ENCODE measurements at regions not wholly inside any gene's neighbourhood (a gene's known extent, or its start where the extent isn't known, plus 50 kb on each side); places are given as distances from the start of the nearest gene placed in this dataset.

DNA sequence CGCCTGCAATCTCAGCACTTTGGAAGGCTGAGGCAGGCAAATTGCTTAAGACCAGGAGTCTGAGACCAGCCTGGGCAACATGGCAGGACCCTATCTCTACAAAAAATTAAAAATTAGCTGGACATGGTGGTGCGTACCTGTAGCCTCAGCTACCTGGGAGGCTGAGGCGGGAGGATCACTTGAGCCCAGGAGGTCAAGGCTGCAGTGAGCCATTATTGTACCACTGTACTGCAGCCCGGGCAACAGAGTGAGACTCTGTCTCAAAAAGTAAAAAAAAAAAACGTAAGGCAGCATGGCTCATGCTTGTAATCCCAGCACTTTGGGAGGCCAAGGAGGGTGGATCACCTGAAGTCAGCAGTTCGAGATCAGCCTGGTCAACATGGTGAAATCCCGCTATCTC lies 263.6 kb downstream of the PARN start:
- DNase-seq (no peak), FAIRE-seq (no peak)
- Histone ChIP-seq H3K27ac (ENCODE audit: low read depth in 2 of 2, low read length in 2 of 2) (no peak overlapping the region), H3K27me3 (ENCODE audit: control insufficient read depth, insufficient read depth, low read length) (no peaks in the 10 kb centered on the region), H3K36me3 (ENCODE audit: control insufficient read depth in 2 of 3, insufficient read depth in 3 of 3, low read length in 3 of 3) (no peaks in the 10 kb centered on the region), H3K4me3 (ENCODE audit: low read length in 3 of 3) (no peak overlapping the region), H3K4me1 (ENCODE audit: control insufficient read depth in 2 of 3, insufficient read depth in 2 of 3, low read depth in 1 of 3, low read length in 3 of 3) (peaks cover 0 to 5% (median 0%) of the 10 kb centered on the region in 3 donors), H3K9me3 (ENCODE audit: control insufficient read depth in 2 of 3, insufficient read depth in 1 of 3, low read length in 3 of 3) (no peaks in the 10 kb centered on the region), H3K9ac (ENCODE audit: low read length in 3 of 3) (no peak overlapping the region)
- intact Hi-C loops (cut with DNase I): no loop called here
- no peak for TF ChIP-seq CTCF (IDR thresholded peaks at IDR 0.05; ENCODE audit: borderline replicate concordance, extremely low read depth, insufficient read depth)

GRCh38 chr16:14365200-14365851 lies 264.7 kb downstream of the PARN start:
- Histone ChIP-seq H3K4me3 (ENCODE audit: low read length in 3 of 3) (no peak overlapping the region), H3K27ac (ENCODE audit: low read depth in 2 of 2, low read length in 2 of 2) (no peak overlapping the region), H3K27me3 (ENCODE audit: control insufficient read depth, insufficient read depth, low read length) (no peaks in the 10 kb centered on the region), H3K9ac (ENCODE audit: low read length in 3 of 3) (no peak overlapping the region), H3K36me3 (ENCODE audit: control insufficient read depth in 2 of 3, insufficient read depth in 3 of 3, low read length in 3 of 3) (no peaks in the 10 kb centered on the region), H3K9me3 (ENCODE audit: control insufficient read depth in 2 of 3, insufficient read depth in 1 of 3, low read length in 3 of 3) (no peaks in the 10 kb centered on the region), H3K4me1 (ENCODE audit: control insufficient read depth in 2 of 3, insufficient read depth in 2 of 3, low read depth in 1 of 3, low read length in 3 of 3) (peaks cover 0 to 5% (median 0%) of the 10 kb centered on the region in 3 donors)
- TF ChIP-seq CTCF (IDR thresholded peaks at IDR 0.05; ENCODE audit: borderline replicate concordance, extremely low read depth, insufficient read depth): no peak
- no peak for DNase-seq
- intact Hi-C loops (cut with DNase I): no loop called here
- FAIRE-seq: no peak

DNA sequence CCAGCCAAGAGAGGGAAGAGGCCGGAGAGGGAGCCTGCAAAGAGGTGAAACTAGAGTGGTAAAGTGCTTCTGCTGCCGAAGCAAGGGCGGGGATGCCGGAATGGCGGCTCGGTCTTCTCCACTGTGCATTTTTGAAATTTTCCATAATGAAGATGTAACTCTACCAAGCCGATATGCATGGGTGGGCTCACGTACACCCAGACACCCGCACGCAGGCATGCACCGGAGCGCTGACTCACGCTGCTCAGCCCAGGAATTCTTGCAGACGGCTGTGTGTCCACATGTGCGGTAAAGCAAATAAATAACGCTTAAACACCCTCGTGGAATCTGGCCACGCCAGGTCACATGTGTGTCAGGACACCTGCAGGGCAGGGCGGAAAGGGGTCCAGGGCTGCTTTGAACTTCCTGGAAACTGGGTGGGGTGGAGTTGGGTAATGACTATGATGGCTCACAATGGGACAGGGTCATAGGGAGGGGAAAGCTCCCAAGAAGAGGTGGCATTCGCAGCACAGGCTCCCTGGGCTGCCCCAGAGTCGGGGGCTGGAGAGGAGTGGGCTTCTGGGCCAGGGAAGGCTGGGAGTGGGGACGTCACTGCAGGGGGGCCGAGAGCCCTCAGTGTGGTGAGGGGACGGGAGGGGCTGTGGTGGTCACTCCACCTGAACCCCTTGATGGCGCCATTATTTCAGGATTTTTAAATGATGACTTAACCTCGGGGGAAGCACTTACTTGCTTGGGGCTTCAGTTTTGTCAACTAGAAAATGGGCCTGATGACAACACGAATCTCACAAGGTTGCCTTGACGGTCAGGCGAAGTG lies 265.5 kb downstream of the PARN start:
- no peaks in the 10 kb centered on the region for H3K27me3 ChIP-seq (ENCODE audit: control insufficient read depth, insufficient read depth, low read length)
- no peaks in the 10 kb centered on the region for H3K9me3 ChIP-seq (ENCODE audit: control insufficient read depth in 2 of 3, insufficient read depth in 1 of 3, low read length in 3 of 3)
- no peak overlapping the region for H3K27ac ChIP-seq (ENCODE audit: low read depth in 2 of 2, low read length in 2 of 2)
- intact Hi-C loops (cut with DNase I): no loop called here
- no peak overlapping the region for H3K9ac ChIP-seq (ENCODE audit: low read length in 3 of 3)
- H3K4me3 ChIP-seq (ENCODE audit: low read length in 3 of 3): no peak overlapping the region
- no peak for FAIRE-seq
- no peaks in the 10 kb centered on the region for H3K36me3 ChIP-seq (ENCODE audit: control insufficient read depth in 2 of 3, insufficient read depth in 3 of 3, low read length in 3 of 3)
- peaks cover 0 to 5% (median 0%) of the 10 kb centered on the region in 3 donors for H3K4me1 ChIP-seq (ENCODE audit: control insufficient read depth in 2 of 3, insufficient read depth in 2 of 3, low read depth in 1 of 3, low read length in 3 of 3)
- no peak for TF ChIP-seq CTCF (IDR thresholded peaks at IDR 0.05; ENCODE audit: borderline replicate concordance, extremely low read depth, insufficient read depth)
- DNase-seq: peak; percentile 70 to 91 (median 74)
